ENCODE measurements at regions not wholly inside any gene's neighbourhood (a gene's known extent, or its start where the extent isn't known, plus 50 kb on each side); places are given as distances from the start of the nearest gene placed in this dataset.

GRCh38 chr16:22632606-22633005, 121.9 kb downstream of the NPIPB5 start:
- no peak for TF ChIP-seq CTCF (IDR thresholded peaks at IDR 0.05; ENCODE audit: low read depth, low read length)
- H3K4me3 ChIP-seq (ENCODE audit: low read depth, low read length): no peak overlapping the region
- in situ Hi-C loops (cut with HindIII; ENCODE audit: low sequenced_read_pairs): no loop called here
- no peak for DNase-seq (ENCODE audit: low read depth, low spot score)

- no peak for TF ChIP-seq CTCF (IDR thresholded peaks at IDR 0.05; ENCODE audit: low read depth, low read length)
- in situ Hi-C loops (cut with HindIII; ENCODE audit: low sequenced_read_pairs): no loop called here
- DNase-seq (ENCODE audit: low read depth, low spot score): no peak
- H3K4me3 ChIP-seq (ENCODE audit: low read depth, low read length): no peak overlapping the region
Observed at GRCh38 chr16:22633280-22633679, 122.6 kb downstream of the NPIPB5 start.

- H3K4me3 ChIP-seq (ENCODE audit: low read depth, low read length): no peak overlapping the region
- DNase-seq (ENCODE audit: low read depth, low spot score): no peak
- TF ChIP-seq CTCF (IDR thresholded peaks at IDR 0.05; ENCODE audit: low read depth, low read length): no peak
- in situ Hi-C loops (cut with HindIII; ENCODE audit: low sequenced_read_pairs): no loop called here
Observed at GRCh38 chr16:22633799-22634198, 123.1 kb downstream of the NPIPB5 start.

GRCh38 chr16:22634954-22635353, 124.3 kb downstream of the NPIPB5 start:
- no peak for DNase-seq (ENCODE audit: low read depth, low spot score)
- in situ Hi-C loops (cut with HindIII; ENCODE audit: low sequenced_read_pairs): no loop called here
- H3K4me3 ChIP-seq (ENCODE audit: low read depth, low read length): no peak overlapping the region
- no peak for TF ChIP-seq CTCF (IDR thresholded peaks at IDR 0.05; ENCODE audit: low read depth, low read length)

- no peak for DNase-seq (ENCODE audit: low read depth, low spot score)
- TF ChIP-seq CTCF (IDR thresholded peaks at IDR 0.05; ENCODE audit: low read depth, low read length): no peak
- in situ Hi-C loops (cut with HindIII; ENCODE audit: low sequenced_read_pairs): no loop called here
Observed at GRCh38 chr16:22635357-22635761, 124.7 kb downstream of the NPIPB5 start.

GRCh38 chr16:22635801-22636200, 125.1 kb downstream of the NPIPB5 start:
- in situ Hi-C loops (cut with HindIII; ENCODE audit: low sequenced_read_pairs): no loop called here
- TF ChIP-seq CTCF (IDR thresholded peaks at IDR 0.05; ENCODE audit: low read depth, low read length): no peak
- H3K4me3 ChIP-seq (ENCODE audit: low read depth, low read length): no peak overlapping the region
- no peak for DNase-seq (ENCODE audit: low read depth, low spot score)

More at GRCh38 chr16:22635357-22635761, 124.7 kb downstream of the NPIPB5 start:
- no peak overlapping the region for H3K4me3 ChIP-seq (ENCODE audit: low read depth, low read length)

Data from astrocyte of the spinal cord (primary cell).